ENCODE measurements at regions not wholly inside any gene's neighbourhood (a gene's known extent, or its start where the extent isn't known, plus 50 kb on each side); places are given as distances from the start of the nearest gene placed in this dataset.

GRCh38 chr1:83799594-83799993 is 199.3 kb downstream of the TTLL7 start:
- intact Hi-C loops (cut with micrococcal nuclease; ENCODE audit: unreplicated experiment), result no loop called here
- Mint-ChIP-seq H3K9me3 (ENCODE audit: low read depth, unreplicated experiment) (no peaks in the 10 kb centered on the region), H3K36me3 (ENCODE audit: insufficient read depth, unreplicated experiment) (no peaks in the 10 kb centered on the region), H3K27ac (ENCODE audit: unreplicated experiment) (no peak overlapping the region), H3K4me1 (ENCODE audit: low read depth, unreplicated experiment) (peaks cover 8% of the 10 kb centered on the region), H3K27me3 (ENCODE audit: unreplicated experiment) (no peaks in the 10 kb centered on the region), H3K4me3 (ENCODE audit: low read depth, unreplicated experiment) (no peak overlapping the region)
- CTCF ChIA-PET, result no interaction called here
- DNase-seq, result no peak
- no peak for TF ChIP-seq CTCF (IDR thresholded peaks at IDR 0.05; ENCODE audit: unreplicated experiment)
- no TSS peak for BruUV-seq (replicated peaks)

- Mint-ChIP-seq H3K27me3 (ENCODE audit: unreplicated experiment) (no peaks in the 10 kb centered on the region), H3K4me3 (ENCODE audit: low read depth, unreplicated experiment) (no peak overlapping the region), H3K27ac (ENCODE audit: unreplicated experiment) (no peak overlapping the region), H3K36me3 (ENCODE audit: insufficient read depth, unreplicated experiment) (no peaks in the 10 kb centered on the region), H3K4me1 (ENCODE audit: low read depth, unreplicated experiment) (peaks cover 8% of the 10 kb centered on the region), H3K9me3 (ENCODE audit: low read depth, unreplicated experiment) (no peaks in the 10 kb centered on the region)
- no peak for DNase-seq
- no TSS peak for BruUV-seq (replicated peaks)
- CTCF ChIA-PET, result no interaction called here
- intact Hi-C loops (cut with micrococcal nuclease; ENCODE audit: unreplicated experiment), result no loop called here
- no peak for TF ChIP-seq CTCF (IDR thresholded peaks at IDR 0.05; ENCODE audit: unreplicated experiment)
Measured at GRCh38 chr1:83798965-83799364, 200.0 kb downstream of the TTLL7 start.

- peaks cover 8% of the 10 kb centered on the region for H3K4me1 Mint-ChIP-seq (ENCODE audit: low read depth, unreplicated experiment)
- no TSS peak for BruUV-seq (replicated peaks)
- intact Hi-C loops (cut with micrococcal nuclease; ENCODE audit: unreplicated experiment), result no loop called here
- no peaks in the 10 kb centered on the region for H3K27me3 Mint-ChIP-seq (ENCODE audit: unreplicated experiment)
- no peak overlapping the region for H3K4me3 Mint-ChIP-seq (ENCODE audit: low read depth, unreplicated experiment)
- no peak for DNase-seq
- H3K9me3 Mint-ChIP-seq (ENCODE audit: low read depth, unreplicated experiment), result no peaks in the 10 kb centered on the region
- no peaks in the 10 kb centered on the region for H3K36me3 Mint-ChIP-seq (ENCODE audit: insufficient read depth, unreplicated experiment)
- CTCF ChIA-PET, result no interaction called here
- H3K27ac Mint-ChIP-seq (ENCODE audit: unreplicated experiment), result no peak overlapping the region
- no peak for TF ChIP-seq CTCF (IDR thresholded peaks at IDR 0.05; ENCODE audit: unreplicated experiment)
Measured at GRCh38 chr1:83796409-83796808, 202.5 kb downstream of the TTLL7 start.

- Mint-ChIP-seq H3K36me3 (ENCODE audit: insufficient read depth, unreplicated experiment) (no peaks in the 10 kb centered on the region), H3K27me3 (ENCODE audit: unreplicated experiment) (no peaks in the 10 kb centered on the region), H3K27ac (ENCODE audit: unreplicated experiment) (no peak overlapping the region), H3K4me3 (ENCODE audit: low read depth, unreplicated experiment) (no peak overlapping the region), H3K9me3 (ENCODE audit: low read depth, unreplicated experiment) (no peaks in the 10 kb centered on the region), H3K4me1 (ENCODE audit: low read depth, unreplicated experiment) (peaks cover 7% of the 10 kb centered on the region)
- CTCF ChIA-PET, result no interaction called here
- intact Hi-C loops (cut with micrococcal nuclease; ENCODE audit: unreplicated experiment), result no loop called here
- no TSS peak for BruUV-seq (replicated peaks)
- no peak for DNase-seq
- TF ChIP-seq CTCF (IDR thresholded peaks at IDR 0.05; ENCODE audit: unreplicated experiment), result no peak
Measured at GRCh38 chr1:83794384-83794783, 204.5 kb downstream of the TTLL7 start.
